Mesendoderm (in vitro differentiated cells): ENCODE measurements at regions not wholly inside any gene's neighbourhood (a gene's known extent, or its start where the extent isn't known, plus 50 kb on each side); places are given as distances from the start of the nearest gene placed in this dataset.

Experiments used
- DNase-seq: peaks from one replicate; pipeline ENCODE4 v3.0.0; 2013
- H2AK5ac ChIP-seq: 2 replicates; pipeline ENCODE4 v1.6.1; 2013; ENCODE audit warnings: low read length, inconsistent platforms
- H2BK120ac ChIP-seq: 2 replicates; pipeline ENCODE4 v1.6.1; 2013; ENCODE audit warnings: low read depth, mild to moderate bottlenecking, low read length, moderate library complexity, mixed read lengths
- H2BK15ac ChIP-seq: replicated peaks from 2 replicates; pipeline ENCODE4 v1.6.1; 2013; ENCODE audit warnings: low read depth, mild to moderate bottlenecking, moderate library complexity
- H2BK5ac ChIP-seq: 2 replicates; pipeline ENCODE4 v1.6.1; 2013; ENCODE audit warnings: low read length, inconsistent platforms
- H3K18ac ChIP-seq: 2 replicates; pipeline ENCODE4 v1.6.1; 2013; ENCODE audit warnings: mild to moderate bottlenecking, low read length, mixed read lengths
- H3K23ac ChIP-seq: one replicate; pipeline ENCODE4 v1.6.1; 2013; ENCODE audit warnings: low read length
- H3K27ac ChIP-seq: 2 replicates; pipeline ENCODE4 v1.5.1; 2013; ENCODE audit warnings: low read depth, mild to moderate bottlenecking, inconsistent platforms, low read length, moderate library complexity
- H3K27me3 ChIP-seq: 2 replicates; pipeline ENCODE4 v1.6.1; 2013; ENCODE audit warnings: low read length, control low read depth, mild to moderate bottlenecking, inconsistent platforms; ENCODE audit not compliant: insufficient read depth, poor library complexity
- H3K36me3 ChIP-seq: 2 replicates; pipeline ENCODE4 v1.6.1; 2013; ENCODE audit warnings: low read length, inconsistent platforms; ENCODE audit not compliant: control insufficient read depth, insufficient read depth
- H3K4ac ChIP-seq: one replicate; pipeline ENCODE4 v1.6.1; 2013; ENCODE audit warnings: low read depth, mild to moderate bottlenecking, low read length, moderate library complexity
- H3K4me1 ChIP-seq: 2 replicates; pipeline ENCODE4 v1.6.1; 2013; ENCODE audit warnings: low read depth, low read length, inconsistent platforms; ENCODE audit not compliant: control insufficient read depth
- H3K4me2 ChIP-seq: 2 replicates; pipeline ENCODE4 v1.6.1; 2013; ENCODE audit warnings: low read length
- H3K4me3 ChIP-seq: 2 replicates; pipeline ENCODE4 v1.5.1; 2013; ENCODE audit warnings: mild to moderate bottlenecking, low read length
- H3K56ac ChIP-seq: one replicate; pipeline ENCODE4 v1.6.1; 2013; ENCODE audit warnings: low read length
- H3K79me1 ChIP-seq: 2 replicates; pipeline ENCODE4 v1.6.1; 2013; ENCODE audit warnings: low read length, inconsistent platforms
- H3K79me2 ChIP-seq: 2 replicates; pipeline ENCODE4 v1.6.1; 2013; ENCODE audit warnings: mild to moderate bottlenecking, low read length; ENCODE audit not compliant: control insufficient read depth, insufficient read depth
- H3K9ac ChIP-seq: 2 replicates; pipeline ENCODE4 v1.6.1; 2013; ENCODE audit warnings: low read length, inconsistent platforms
- H4K5ac ChIP-seq: one replicate; pipeline ENCODE4 v1.6.1; 2013; ENCODE audit warnings: low read length
- H4K8ac ChIP-seq: one replicate; pipeline ENCODE4 v1.6.1; 2013; ENCODE audit warnings: low read depth, mild to moderate bottlenecking, control low read depth, low read length, moderate library complexity
- WGBS: extraction: QIAGEN DNeasy Blood & Tissue Kit; methylation state at CpG from one replicate; pipeline ENCODE4 v1.1.7; 2013; ENCODE audit warnings: low lambda C conversion rate, missing lambda C conversion rate; ENCODE audit not compliant: insufficient coverage; ENCODE audit errors: extremely low coverage; 5-methylcytosine and 5-hydroxymethylcytosine counted together

DNA sequence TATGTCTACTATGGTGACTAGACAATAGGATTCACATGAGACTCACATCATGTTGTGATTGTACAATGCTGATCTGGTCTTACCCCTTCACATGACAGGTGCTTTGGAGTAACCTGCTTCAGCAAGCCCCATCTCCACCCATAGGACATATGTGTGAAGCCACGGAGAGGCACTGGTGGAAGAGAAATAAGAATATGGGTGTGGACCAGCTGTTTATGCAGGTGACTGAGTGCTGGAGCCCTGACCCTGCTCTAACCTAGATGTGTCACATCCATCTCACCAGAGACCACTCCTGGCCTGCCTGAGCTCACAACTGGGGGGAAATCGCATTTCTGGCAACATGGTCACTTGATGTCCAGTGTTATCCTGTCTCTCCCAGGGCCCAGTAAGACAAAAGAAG, 119.7 kb downstream of the GGTLC2 start:
- Histone ChIP-seq H4K5ac (no peak overlapping the region), H3K56ac (no peak overlapping the region), H3K23ac (no peak overlapping the region), H3K27me3 (no peaks in the 10 kb centered on the region), H2AK5ac (no peak overlapping the region), H2BK15ac (no peak overlapping the region), H3K4me2 (no peak overlapping the region), H3K18ac (no peak overlapping the region), H3K4ac (no peak overlapping the region), H3K27ac (no peak overlapping the region), H4K8ac (no peak overlapping the region), H3K4me1 (no peaks in the 10 kb centered on the region), H3K79me1 (no peaks in the 10 kb centered on the region), H2BK5ac (no peak overlapping the region), H3K9ac (no peak overlapping the region), H3K79me2 (no peaks in the 10 kb centered on the region), H3K4me3 (no peak overlapping the region), H3K36me3 (no peaks in the 10 kb centered on the region), H2BK120ac (no peak overlapping the region)
- DNase-seq, result no peak
- no CpG with 5 or more reads among the region's 2 CpGs for WGBS

DNA sequence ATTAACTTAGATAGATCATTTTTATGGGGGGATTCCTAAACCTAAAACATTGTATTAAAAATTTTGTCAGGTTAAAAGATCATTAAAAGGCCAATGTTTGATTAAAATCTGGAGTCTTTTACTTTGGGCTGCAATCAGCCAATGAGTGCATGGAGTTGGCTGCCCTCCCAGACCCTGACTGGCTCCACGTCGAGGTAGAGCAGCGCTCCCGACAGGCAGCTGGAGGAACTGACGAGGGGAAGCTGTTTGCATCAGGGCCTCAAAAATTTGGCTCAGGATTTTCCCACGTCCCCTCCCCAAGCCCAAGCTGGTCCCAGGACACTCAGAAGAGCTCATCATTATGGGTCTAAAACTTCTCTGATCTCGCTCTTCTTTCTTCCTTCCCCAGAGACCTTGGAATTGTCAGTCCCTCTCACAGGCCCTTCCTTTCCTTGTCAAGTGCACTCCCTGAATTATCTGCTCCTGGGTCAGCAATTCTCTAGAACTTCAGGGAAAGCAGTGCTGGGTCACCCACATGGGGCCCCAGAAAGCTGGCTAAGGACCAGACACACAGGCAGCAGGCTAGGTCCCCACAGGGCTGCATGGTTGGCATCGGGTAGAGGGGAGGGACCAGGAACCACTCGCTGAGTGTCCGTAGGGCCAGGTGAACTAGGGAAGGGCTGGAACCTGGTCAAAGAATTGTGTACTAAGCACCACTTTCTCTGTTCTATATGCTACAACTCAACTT, 119.6 kb upstream of the IGLL5 start:
- Histone ChIP-seq H3K79me1 (no peaks in the 10 kb centered on the region), H3K36me3 (no peaks in the 10 kb centered on the region), H3K4me2 (no peak overlapping the region), H3K27ac (no peak overlapping the region), H3K9ac (no peak overlapping the region), H3K18ac (no peak overlapping the region), H3K56ac (no peak overlapping the region), H2BK120ac (no peak overlapping the region), H4K8ac (no peak overlapping the region), H3K27me3 (no peaks in the 10 kb centered on the region), H2BK5ac (no peak overlapping the region), H4K5ac (no peak overlapping the region), H3K79me2 (no peaks in the 10 kb centered on the region), H2BK15ac (no peak overlapping the region), H3K23ac (no peak overlapping the region), H3K4ac (no peak overlapping the region), H2AK5ac (no peak overlapping the region), H3K4me3 (no peak overlapping the region), H3K4me1 (no peaks in the 10 kb centered on the region)
- no CpG with 5 or more reads among the region's 10 CpGs for WGBS
- DNase-seq, result peak; percentile 35

DNA sequence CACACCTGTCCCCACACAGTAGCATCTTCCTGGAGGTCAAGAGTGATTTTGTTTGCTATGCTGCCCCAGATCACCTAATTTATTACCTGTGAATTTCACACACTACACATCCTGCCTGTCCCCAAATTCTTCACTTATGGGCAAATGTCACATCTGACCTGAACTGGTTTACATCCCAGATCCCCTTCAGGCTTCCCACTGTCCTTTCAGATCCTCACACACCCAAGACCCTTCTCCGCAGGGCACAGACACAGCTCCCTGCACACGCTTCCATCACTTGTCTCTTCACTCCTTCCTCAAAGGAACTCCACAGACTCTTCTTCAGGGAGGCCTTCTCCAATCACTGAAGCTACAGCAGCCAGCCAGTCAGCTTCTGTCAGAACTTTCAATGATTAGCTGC, 118.7 kb upstream of the IGLL5 start:
- Histone ChIP-seq H3K27ac (no peak overlapping the region), H2BK5ac (no peak overlapping the region), H4K5ac (no peak overlapping the region), H4K8ac (no peak overlapping the region), H3K4me2 (no peak overlapping the region), H3K27me3 (no peaks in the 10 kb centered on the region), H3K79me1 (no peaks in the 10 kb centered on the region), H3K4ac (no peak overlapping the region), H2BK120ac (no peak overlapping the region), H2BK15ac (no peak overlapping the region), H3K36me3 (no peaks in the 10 kb centered on the region), H3K56ac (no peak overlapping the region), H3K23ac (no peak overlapping the region), H3K4me1 (no peaks in the 10 kb centered on the region), H3K18ac (no peak overlapping the region), H2AK5ac (no peak overlapping the region), H3K4me3 (no peak overlapping the region), H3K9ac (no peak overlapping the region), H3K79me2 (no peaks in the 10 kb centered on the region)
- no CpG with 5 or more reads among the region's 2 CpGs for WGBS
- DNase-seq, result no peak

DNA sequence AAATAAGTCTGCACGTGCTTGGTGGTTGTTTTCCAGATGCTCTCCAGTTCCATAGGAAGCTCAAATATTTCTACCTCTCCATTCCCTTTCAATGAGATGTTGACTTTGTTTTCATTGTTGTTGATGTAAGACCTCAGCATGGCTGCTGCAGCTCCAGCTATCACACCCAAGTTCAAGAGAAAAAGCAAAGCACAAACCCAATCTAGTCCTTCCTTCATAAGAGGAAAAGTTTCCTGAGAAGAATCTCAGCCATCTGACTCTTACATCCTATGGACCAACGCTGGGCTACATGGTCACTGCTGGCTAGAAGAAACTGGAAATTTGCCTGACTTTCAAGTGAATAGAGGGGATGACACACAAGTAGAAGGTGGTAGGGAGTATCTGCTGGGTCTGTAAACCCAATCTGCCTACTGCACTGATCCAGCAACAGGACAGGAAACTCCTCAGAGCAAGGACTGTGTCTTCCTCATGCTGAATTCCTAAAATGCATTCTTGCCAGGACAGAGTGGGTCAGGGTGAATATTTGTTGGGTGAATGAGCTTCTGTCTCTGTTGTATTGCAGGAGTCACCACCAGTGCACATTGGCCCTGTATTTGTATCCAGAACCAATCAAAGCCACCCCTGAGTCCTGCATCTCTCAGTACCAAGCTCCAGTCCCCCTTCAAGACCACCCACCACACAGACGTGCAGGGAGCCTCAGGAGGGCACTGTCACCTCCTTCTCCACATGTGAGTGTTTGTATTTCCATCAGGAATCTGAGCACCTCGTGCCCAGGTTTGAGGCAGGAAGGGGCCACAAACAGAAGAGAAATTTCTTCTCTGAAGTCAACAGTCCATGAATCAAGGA, 118.0 kb upstream of the IGLL5 start:
- Histone ChIP-seq H3K23ac (no peak overlapping the region), H4K5ac (no peak overlapping the region), H3K79me1 (no peaks in the 10 kb centered on the region), H3K27ac (no peak overlapping the region), H3K56ac (no peak overlapping the region), H2BK15ac (no peak overlapping the region), H4K8ac (no peak overlapping the region), H2BK120ac (no peak overlapping the region), H3K4me2 (no peak overlapping the region), H3K4me1 (no peaks in the 10 kb centered on the region), H2BK5ac (no peak overlapping the region), H3K18ac (no peak overlapping the region), H3K27me3 (no peaks in the 10 kb centered on the region), H3K79me2 (no peaks in the 10 kb centered on the region), H3K9ac (no peak overlapping the region), H3K36me3 (no peaks in the 10 kb centered on the region), H3K4me3 (no peak overlapping the region), H2AK5ac (no peak overlapping the region), H3K4ac (no peak overlapping the region)
- no CpG with 5 or more reads among the region's 4 CpGs for WGBS
- DNase-seq, result no peak

DNA sequence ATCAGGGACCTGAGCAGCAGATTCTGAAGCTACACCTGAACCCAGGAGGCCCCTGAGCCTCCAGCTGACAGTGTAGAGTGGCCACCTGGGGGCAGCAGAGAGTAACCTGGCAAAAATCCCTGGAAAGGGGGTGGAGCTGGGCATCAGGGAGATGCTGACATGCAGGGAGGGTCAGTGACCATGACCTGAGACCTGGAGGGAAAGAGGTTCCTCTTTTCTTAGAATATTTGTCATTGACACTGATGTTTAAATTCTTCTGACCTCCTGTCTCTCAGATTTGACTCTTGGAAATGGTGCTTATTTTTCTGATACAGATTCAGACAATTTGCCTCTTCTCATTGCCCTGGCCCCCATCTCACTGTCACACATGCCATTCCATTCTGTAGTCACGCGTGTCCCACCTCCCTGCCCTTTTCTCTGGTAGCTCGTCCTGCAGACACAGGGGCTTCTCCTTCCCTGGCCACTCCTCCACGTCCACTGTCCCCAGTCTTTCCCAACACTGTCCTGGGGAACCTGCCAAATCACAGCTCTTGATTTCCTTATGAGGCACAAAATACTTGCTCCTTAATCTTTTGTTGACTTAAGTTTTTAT, 117.2 kb upstream of the IGLL5 start:
- WGBS, result no CpG with 5 or more reads among the region's 4 CpGs
- no peak overlapping the region for H3K4ac ChIP-seq
- no peak overlapping the region for H4K8ac ChIP-seq
- H3K4me1 ChIP-seq, result no peaks in the 10 kb centered on the region
- no peak overlapping the region for H4K5ac ChIP-seq
- H3K79me1 ChIP-seq, result no peaks in the 10 kb centered on the region
- no peak overlapping the region for H2BK120ac ChIP-seq
- H2BK15ac ChIP-seq, result no peak overlapping the region
- no peak overlapping the region for H3K23ac ChIP-seq
- no peak overlapping the region for H3K4me2 ChIP-seq
- peak; percentile 59 for DNase-seq
- H3K27ac ChIP-seq, result no peak overlapping the region
- H3K79me2 ChIP-seq, result no peaks in the 10 kb centered on the region
- no peak overlapping the region for H2AK5ac ChIP-seq
- H3K36me3 ChIP-seq, result no peaks in the 10 kb centered on the region
- no peaks in the 10 kb centered on the region for H3K27me3 ChIP-seq
- H3K18ac ChIP-seq, result no peak overlapping the region
- H3K56ac ChIP-seq, result no peak overlapping the region
- H3K9ac ChIP-seq, result no peak overlapping the region
- no peak overlapping the region for H3K4me3 ChIP-seq
- no peak overlapping the region for H2BK5ac ChIP-seq
